Esophagus muscularis mucosa (tissue), 4 donors: ENCODE measurements at regions not wholly inside any gene's neighbourhood (a gene's known extent, or its start where the extent isn't known, plus 50 kb on each side); places are given as distances from the start of the nearest gene placed in this dataset.

Experiments used
- DNase-seq: peaks from one replicate; pipeline ENCODE4 v3.0.0-alpha.2; 2017; ENCODE audit errors: extremely low spot score
- H3K27ac ChIP-seq, 4 donors: fragments of 200-600 bp; sonication (generic); replicated peaks in 1 of 4; 1 replicate in 3 of 4; 2 replicates in 1 of 4; pipeline ENCODE4 v1.5.1; 2016 to 2019; ENCODE audit warnings: mild to moderate bottlenecking in 1 of 4
- H3K27me3 ChIP-seq, 4 donors: fragments of 200-600 bp; sonication (generic); one replicate each; pipeline versions ENCODE4 v1.5.1 to v1.6.0; 2016 to 2019
- H3K36me3 ChIP-seq, 4 donors: fragments of 200-600 bp; sonication (generic); one replicate each; pipeline ENCODE4 v1.5.1; 2016 to 2019
- H3K4me1 ChIP-seq, 4 donors: fragments of 200-600 bp; sonication (generic); one replicate each; pipeline ENCODE4 v1.5.1; 2016 to 2019
- H3K4me3 ChIP-seq, 4 donors: fragments of 200-600 bp; sonication (generic); 1 replicate in 2 of 4; 2 replicates in 2 of 4; pipeline ENCODE4 v1.5.1; 2016 to 2019; ENCODE audit warnings: mild to moderate bottlenecking in 4 of 4, moderate library complexity in 1 of 4
- H3K9me3 ChIP-seq, 4 donors: fragments of 200-600 bp; sonication (generic); 1 replicate in 3 of 4; 2 replicates in 1 of 4; pipeline ENCODE4 v1.5.1; 2016 to 2019
- CTCF ChIP-seq, 3 experiments: fragments of 200-600 bp in 2 of 3; fragments of 450-650 bp in 1 of 3; sonication (generic) in 2 of 3; IDR thresholded peaks; one replicate each; pipeline ENCODE4 v1.5.1; 2017 to 2019; ENCODE audit warnings: antibody characterized with exemption in 3 of 3, mild to moderate bottlenecking in 2 of 3, moderate library complexity in 1 of 3
- EP300 ChIP-seq: sonication (generic); formaldehyde crosslinking; IDR thresholded peaks from one replicate; pipeline ENCODE4 v1.6.1; 2017; ENCODE audit warnings: antibody characterized with exemption
- POLR2A ChIP-seq: fragments of 450-650 bp; IDR thresholded peaks from one replicate; pipeline ENCODE4 v1.6.1; 2017; ENCODE audit warnings: antibody characterized with exemption, moderate library complexity, mild to moderate bottlenecking, low read depth
- POLR2AphosphoS5 ChIP-seq, 2 donors: sonication (generic); formaldehyde crosslinking; IDR thresholded peaks; one replicate each; pipeline ENCODE4 v1.6.1; 2017; ENCODE audit warnings: antibody characterized with exemption in 2 of 2
- WGBS: methylation state at CpG from one replicate; pipeline ENCODE4 v1.1.5; 2018; 5-methylcytosine and 5-hydroxymethylcytosine counted together
- intact Hi-C: fragments of 100-400 bp; cut with DNase I; formaldehyde crosslinking; loops from one replicate; pipeline ENCODE4 v1.15.1; 2023

- Histone ChIP-seq H3K9me3 (no peaks in the 10 kb centered on the region), H3K4me3 (no peak overlapping the region), H3K4me1 (peaks cover 0 to 8% (median 0%) of the 10 kb centered on the region in 4 donors), H3K27me3 (no peaks in the 10 kb centered on the region), H3K27ac (no peak overlapping the region), H3K36me3 (no peaks in the 10 kb centered on the region)
- no peak for TF ChIP-seq EP300
- no peak for TF ChIP-seq POLR2A
- no peak for TF ChIP-seq CTCF (IDR thresholded peaks at IDR 0.05)
- TF ChIP-seq POLR2AphosphoS5 (IDR thresholded peaks at IDR 0.05) = no peak
- WGBS = 94% methylated on average over 1 of the region's 1 CpG
- intact Hi-C loops = no loop called here
- no peak for DNase-seq
These were observed 534.2 kb downstream of the LTN1 start for GRCh38 chr21:28458446-28458845.

DNA sequence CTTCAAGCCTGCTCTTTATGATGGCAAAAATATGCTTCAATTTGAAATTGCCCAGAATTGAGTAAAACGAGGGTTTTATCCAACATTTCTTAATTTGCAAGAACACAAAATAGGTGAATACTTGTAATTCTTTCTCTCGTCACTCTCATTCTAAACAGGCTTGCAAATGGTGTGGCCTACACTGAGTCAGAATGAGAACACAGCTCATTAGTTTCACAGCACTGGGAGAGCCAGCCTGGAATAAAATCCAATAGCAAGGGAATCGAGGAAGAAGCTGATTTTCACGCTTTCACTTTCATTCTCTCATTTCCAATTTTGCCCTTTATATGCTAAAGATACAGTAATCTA lies 537.5 kb downstream of the LTN1 start:
- Histone ChIP-seq H3K4me3 (no peak overlapping the region), H3K36me3 (no peaks in the 10 kb centered on the region), H3K27ac (no peak overlapping the region), H3K4me1 (peaks cover 0 to 8% (median 0%) of the 10 kb centered on the region in 4 donors), H3K27me3 (no peaks in the 10 kb centered on the region), H3K9me3 (no peaks in the 10 kb centered on the region)
- intact Hi-C loops = no loop called here
- no peak for TF ChIP-seq CTCF (IDR thresholded peaks at IDR 0.05)
- TF ChIP-seq POLR2AphosphoS5 (IDR thresholded peaks at IDR 0.05) = no peak
- TF ChIP-seq EP300 = no peak
- no peak for TF ChIP-seq POLR2A
- 78% methylated on average over 4 of the region's 4 CpGs for WGBS
- DNase-seq = no peak

DNA sequence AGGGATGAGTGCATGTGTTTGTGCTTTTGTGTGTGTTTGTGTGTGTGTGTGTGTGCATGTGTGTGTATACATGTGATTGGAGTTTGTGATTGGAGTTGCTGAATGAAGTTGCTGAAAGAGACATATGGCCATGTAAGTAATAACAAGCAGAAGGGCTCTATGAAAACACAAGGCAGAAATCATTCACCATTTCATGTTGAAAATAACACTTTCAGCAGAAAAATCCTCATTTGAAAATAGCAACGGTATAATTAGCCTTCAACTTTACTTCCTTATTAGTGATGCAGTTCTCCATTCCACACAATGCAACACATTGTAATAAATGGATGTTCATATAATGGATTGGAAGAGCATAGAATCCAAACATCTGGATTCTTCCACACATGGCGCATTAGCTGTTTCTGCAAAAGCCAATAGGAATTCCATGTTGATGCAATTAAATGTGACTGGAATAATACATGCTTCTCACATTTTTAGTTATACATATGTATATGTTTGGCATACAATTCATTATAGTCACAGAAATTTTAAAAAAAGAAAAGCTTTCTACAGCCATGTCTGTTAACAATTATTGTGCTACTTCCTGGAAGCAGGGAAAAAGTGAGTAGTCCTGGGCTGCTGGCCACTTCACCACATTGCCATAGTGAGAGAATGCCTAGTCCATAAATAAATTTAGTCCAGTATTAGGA lies 538.0 kb downstream of the LTN1 start:
- 85% methylated on average over 2 of the region's 2 CpGs for WGBS

DNA sequence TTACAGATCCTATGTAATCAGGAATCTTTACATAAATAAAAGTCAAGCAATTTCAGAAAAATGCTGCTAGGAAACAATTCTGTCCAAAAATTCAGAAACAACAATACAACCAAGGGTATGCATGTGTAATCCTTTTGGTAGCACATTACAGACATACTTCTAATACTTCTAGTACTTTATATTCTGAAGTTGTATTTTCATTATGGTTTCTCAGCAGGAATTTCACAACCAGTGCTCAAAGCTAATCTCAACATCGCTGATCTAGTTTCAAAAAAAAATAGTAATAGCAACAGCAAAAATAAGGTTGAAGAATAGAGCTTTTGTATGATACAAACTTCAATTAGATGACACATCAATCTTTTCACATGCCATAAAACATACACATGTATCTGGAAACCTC lies 545.2 kb downstream of the LTN1 start:
- intact Hi-C loops = no loop called here
- Histone ChIP-seq H3K27ac (no peak overlapping the region), H3K36me3 (peaks cover 0 to 7% (median 0%) of the 10 kb centered on the region in 4 donors), H3K27me3 (no peaks in the 10 kb centered on the region), H3K4me1 (no peaks in the 10 kb centered on the region), H3K4me3 (no peak overlapping the region), H3K9me3 (no peaks in the 10 kb centered on the region)
- TF ChIP-seq CTCF (IDR thresholded peaks at IDR 0.05) = no peak
- no peak for TF ChIP-seq EP300
- TF ChIP-seq POLR2AphosphoS5 (IDR thresholded peaks at IDR 0.05) = no peak
- no peak for TF ChIP-seq POLR2A
- WGBS = 88% methylated on average over 1 of the region's 1 CpG
- DNase-seq = no peak

More for the DNA sequence above, 538.0 kb downstream of the LTN1 start:
- no peak for DNase-seq
- no peak for TF ChIP-seq POLR2AphosphoS5 (IDR thresholded peaks at IDR 0.05)
- no peak for TF ChIP-seq POLR2A
- no peak for TF ChIP-seq CTCF (IDR thresholded peaks at IDR 0.05)
- TF ChIP-seq EP300 = no peak
- H3K27ac ChIP-seq = no peak overlapping the region
- no peak overlapping the region for H3K4me3 ChIP-seq
- peaks cover 0 to 8% (median 0%) of the 10 kb centered on the region in 4 donors for H3K4me1 ChIP-seq
- H3K27me3 ChIP-seq = no peaks in the 10 kb centered on the region
- intact Hi-C loops = no loop called here
- no peaks in the 10 kb centered on the region for H3K36me3 ChIP-seq
- H3K9me3 ChIP-seq = no peaks in the 10 kb centered on the region
